HAP-1 (cell line): ENCODE measurements at regions not wholly inside any gene's neighbourhood (a gene's known extent, or its start where the extent isn't known, plus 50 kb on each side); places are given as distances from the start of the nearest gene placed in this dataset.

ENCODE experiments used
- DNase-seq, 2 experiments: peaks; one replicate each; pipeline ENCODE4 v3.0.0-alpha.2; 2016 to 2020; ENCODE audit warnings: low spot score in 2 of 2
- H3K27me3 ChIP-seq: fragments of 250-450 bp; sonication (Bioruptor Pico); 2 replicates; pipeline ENCODE4 v1.5.1; 2020; ENCODE audit warnings: low read depth, mild to moderate bottlenecking, moderate library complexity
- H3K36me3 ChIP-seq: fragments of 250-450 bp; sonication (Bioruptor Pico); replicated peaks from 2 replicates; pipeline ENCODE4 v1.5.1; 2020; ENCODE audit warnings: mild to moderate bottlenecking
- H3K4me1 ChIP-seq: fragments of 250-450 bp; sonication (Bioruptor Pico); 2 replicates; pipeline ENCODE4 v1.5.1; 2020; ENCODE audit warnings: mild to moderate bottlenecking
- H3K4me3 ChIP-seq: fragments of 250-450 bp; sonication (Bioruptor Pico); 2 replicates; pipeline ENCODE4 v1.5.1; 2020; ENCODE audit warnings: mild to moderate bottlenecking, moderate library complexity
- H3K9me3 ChIP-seq: fragments of 250-450 bp; sonication (Bioruptor Pico); 2 replicates; pipeline ENCODE4 v1.5.1; 2020; ENCODE audit warnings: mild to moderate bottlenecking, moderate library complexity
- in situ Hi-C: fragments of 300-500 bp; cut with MboI; formaldehyde crosslinking; loops from 3 replicates; pipeline ENCODE4 v1.14.3; 2020; ENCODE audit warnings: low sequenced_read_pairs, inconsistent platforms, mixed read lengths

GRCh38 chr10:20641605-20642004 is 255.5 kb downstream of the NEBL start:
- in situ Hi-C loops = no loop called here
- Histone ChIP-seq H3K27me3 (no peaks in the 10 kb centered on the region), H3K4me1 (no peaks in the 10 kb centered on the region), H3K4me3 (no peak overlapping the region), H3K36me3 (no peaks in the 10 kb centered on the region), H3K9me3 (no peaks in the 10 kb centered on the region)
- DNase-seq = no peak

GRCh38 chr10:20635570-20635969 is 261.5 kb downstream of the NEBL start:
- no peaks in the 10 kb centered on the region for H3K9me3 ChIP-seq
- H3K27me3 ChIP-seq = no peaks in the 10 kb centered on the region
- in situ Hi-C loops = no loop called here
- no peak overlapping the region for H3K4me3 ChIP-seq
- DNase-seq = no peak
- no peaks in the 10 kb centered on the region for H3K4me1 ChIP-seq
- H3K36me3 ChIP-seq = no peaks in the 10 kb centered on the region

GRCh38 chr10:20634839-20635238 is 262.3 kb downstream of the NEBL start:
- DNase-seq = no peak
- no peaks in the 10 kb centered on the region for H3K4me1 ChIP-seq
- H3K4me3 ChIP-seq = no peak overlapping the region
- H3K9me3 ChIP-seq = no peaks in the 10 kb centered on the region
- no peaks in the 10 kb centered on the region for H3K27me3 ChIP-seq
- H3K36me3 ChIP-seq = no peaks in the 10 kb centered on the region
- in situ Hi-C loops = no loop called here

DNA sequence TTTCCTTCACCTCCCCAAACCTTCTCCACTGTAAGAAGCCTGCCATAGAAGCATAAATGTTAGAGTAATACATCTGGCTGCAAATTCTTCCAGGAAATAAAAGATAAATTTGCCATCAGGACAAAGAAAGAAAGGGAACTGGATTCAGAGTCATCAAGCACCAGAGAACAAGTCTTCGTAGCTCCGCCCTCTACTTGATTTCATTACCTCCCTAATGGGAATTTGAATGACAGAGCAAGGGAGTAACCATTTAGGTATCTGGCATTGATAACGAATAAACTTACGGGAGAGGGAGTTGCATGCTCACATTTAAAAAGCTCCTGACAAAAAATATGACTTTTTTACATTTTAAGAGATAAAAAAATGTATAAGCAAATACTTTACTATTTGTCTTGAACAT is 263.4 kb downstream of the NEBL start:
- H3K4me3 ChIP-seq = no peak overlapping the region
- no peaks in the 10 kb centered on the region for H3K36me3 ChIP-seq
- in situ Hi-C loops = no loop called here
- H3K27me3 ChIP-seq = no peaks in the 10 kb centered on the region
- H3K4me1 ChIP-seq = no peaks in the 10 kb centered on the region
- no peak for DNase-seq
- H3K9me3 ChIP-seq = no peaks in the 10 kb centered on the region

DNA sequence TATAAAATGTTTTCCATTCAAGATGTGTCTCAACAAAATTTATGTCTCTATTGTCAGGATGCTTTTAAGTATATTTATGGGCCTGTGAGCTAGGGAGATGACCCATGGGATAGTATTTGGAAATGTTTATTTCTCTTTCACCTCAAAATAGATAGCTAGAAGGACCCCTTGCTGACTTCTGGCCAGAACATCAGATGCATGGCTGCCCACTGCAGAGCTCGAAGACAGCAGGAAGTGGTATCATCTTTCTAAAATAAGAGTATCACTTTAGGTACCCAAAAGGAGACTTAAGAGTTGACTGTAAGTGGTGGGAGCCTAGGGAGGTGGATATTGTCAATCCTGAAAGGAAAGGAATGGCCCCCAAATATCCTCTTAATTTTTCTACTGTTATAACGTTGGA is 264.4 kb downstream of the NEBL start:
- DNase-seq = no peak
- in situ Hi-C loops = no loop called here
- Histone ChIP-seq H3K9me3 (no peaks in the 10 kb centered on the region), H3K4me3 (no peak overlapping the region), H3K4me1 (no peaks in the 10 kb centered on the region), H3K27me3 (no peaks in the 10 kb centered on the region), H3K36me3 (no peaks in the 10 kb centered on the region)

- DNase-seq = no peak
- Histone ChIP-seq H3K4me3 (no peak overlapping the region), H3K9me3 (no peaks in the 10 kb centered on the region), H3K36me3 (no peaks in the 10 kb centered on the region), H3K4me1 (no peaks in the 10 kb centered on the region), H3K27me3 (no peaks in the 10 kb centered on the region)
- in situ Hi-C loops = no loop called here
These were observed 265.9 kb downstream of the NEBL start for GRCh38 chr10:20631229-20631628.

DNA sequence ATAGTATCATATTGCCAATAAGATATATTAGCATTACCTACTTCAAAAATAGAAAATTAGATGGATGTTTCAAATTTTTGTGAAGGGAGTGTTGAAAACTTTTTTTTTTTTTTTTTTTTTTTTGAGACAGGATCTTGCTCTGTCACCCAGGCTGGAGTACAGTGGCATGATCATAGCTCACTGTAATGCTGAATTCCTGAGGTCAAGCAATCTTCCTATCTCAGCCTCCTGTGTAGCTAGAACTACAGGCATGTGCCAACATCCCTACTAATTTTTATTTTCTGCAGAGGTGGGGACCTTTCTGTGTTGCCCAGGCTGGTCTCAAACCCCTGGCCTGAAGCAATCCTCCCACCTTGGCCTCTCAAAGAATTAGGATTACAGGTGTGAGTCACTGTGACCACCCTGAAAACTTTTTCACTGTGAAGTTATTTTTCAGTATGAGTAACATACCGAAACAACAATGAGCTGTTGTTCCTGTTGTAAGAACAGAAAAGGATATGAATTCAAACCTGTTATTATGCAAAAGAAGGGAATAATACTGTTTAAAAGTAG is 266.9 kb downstream of the NEBL start:
- Histone ChIP-seq H3K9me3 (no peaks in the 10 kb centered on the region), H3K27me3 (no peaks in the 10 kb centered on the region), H3K36me3 (no peaks in the 10 kb centered on the region), H3K4me3 (no peak overlapping the region), H3K4me1 (no peaks in the 10 kb centered on the region)
- in situ Hi-C loops = no loop called here
- no peak for DNase-seq

GRCh38 chr10:20627946-20628507 is 269.1 kb downstream of the NEBL start:
- H3K27me3 ChIP-seq = no peaks in the 10 kb centered on the region
- no peaks in the 10 kb centered on the region for H3K4me1 ChIP-seq
- in situ Hi-C loops = no loop called here
- no peak overlapping the region for H3K4me3 ChIP-seq
- H3K9me3 ChIP-seq = no peaks in the 10 kb centered on the region
- no peaks in the 10 kb centered on the region for H3K36me3 ChIP-seq
- DNase-seq = no peak

GRCh38 chr10:20627087-20627486 is 270.0 kb downstream of the NEBL start:
- no peaks in the 10 kb centered on the region for H3K9me3 ChIP-seq
- in situ Hi-C loops = no loop called here
- no peaks in the 10 kb centered on the region for H3K4me1 ChIP-seq
- no peaks in the 10 kb centered on the region for H3K27me3 ChIP-seq
- DNase-seq = no peak
- H3K4me3 ChIP-seq = no peak overlapping the region
- H3K36me3 ChIP-seq = no peaks in the 10 kb centered on the region

- H3K36me3 ChIP-seq = no peaks in the 10 kb centered on the region
- no peaks in the 10 kb centered on the region for H3K4me1 ChIP-seq
- no peaks in the 10 kb centered on the region for H3K27me3 ChIP-seq
- no peak overlapping the region for H3K4me3 ChIP-seq
- DNase-seq = no peak
- in situ Hi-C loops = no loop called here
- H3K9me3 ChIP-seq = no peaks in the 10 kb centered on the region
These were observed 271.2 kb downstream of the NEBL start for GRCh38 chr10:20625868-20626267.

DNA sequence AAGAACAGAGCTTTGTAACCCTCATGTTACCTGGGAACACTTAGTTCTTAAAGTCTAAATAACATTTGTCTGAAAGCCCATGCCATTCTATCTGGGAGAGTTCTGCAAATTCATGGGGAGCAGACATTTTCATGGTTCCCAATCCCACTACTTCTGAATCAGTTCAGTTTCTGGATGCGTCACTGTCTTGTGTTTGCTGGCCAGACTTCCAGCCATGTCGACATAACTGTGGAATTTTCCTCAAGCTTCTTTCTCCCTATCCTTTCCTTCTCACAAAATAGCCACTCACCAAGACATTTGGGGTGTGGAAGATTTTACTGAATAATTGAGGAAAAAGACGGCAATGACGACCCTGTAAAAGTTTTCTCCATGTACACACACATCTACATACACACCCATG is 272.5 kb downstream of the NEBL start:
- no peaks in the 10 kb centered on the region for H3K36me3 ChIP-seq
- H3K4me1 ChIP-seq = no peaks in the 10 kb centered on the region
- no peak for DNase-seq
- no peaks in the 10 kb centered on the region for H3K27me3 ChIP-seq
- H3K4me3 ChIP-seq = no peak overlapping the region
- no peaks in the 10 kb centered on the region for H3K9me3 ChIP-seq
- in situ Hi-C loops = no loop called here

GRCh38 chr10:20623546-20623945 is 273.6 kb downstream of the NEBL start:
- Histone ChIP-seq H3K36me3 (no peaks in the 10 kb centered on the region), H3K4me1 (no peaks in the 10 kb centered on the region), H3K4me3 (no peak overlapping the region), H3K27me3 (no peaks in the 10 kb centered on the region), H3K9me3 (no peaks in the 10 kb centered on the region)
- in situ Hi-C loops = no loop called here
- no peak for DNase-seq

- Histone ChIP-seq H3K27me3 (no peaks in the 10 kb centered on the region), H3K9me3 (no peaks in the 10 kb centered on the region), H3K4me1 (no peaks in the 10 kb centered on the region), H3K36me3 (no peaks in the 10 kb centered on the region), H3K4me3 (no peak overlapping the region)
- in situ Hi-C loops = no loop called here
- no peak for DNase-seq
These were observed 274.4 kb downstream of the NEBL start for GRCh38 chr10:20622531-20623211.

- DNase-seq = no peak
- Histone ChIP-seq H3K36me3 (no peaks in the 10 kb centered on the region), H3K4me3 (no peak overlapping the region), H3K9me3 (no peaks in the 10 kb centered on the region), H3K27me3 (no peaks in the 10 kb centered on the region), H3K4me1 (no peaks in the 10 kb centered on the region)
- in situ Hi-C loops = no loop called here
These were observed 276.1 kb downstream of the NEBL start for GRCh38 chr10:20620981-20621380.
